OCI-LY7 (cell line): ENCODE measurements at regions not wholly inside any gene's neighbourhood (a gene's known extent, or its start where the extent isn't known, plus 50 kb on each side); places are given as distances from the start of the nearest gene placed in this dataset.

Source experiments
- CTCF ChIP-seq: fragments of 200-600 bp; sonication (generic); conservative IDR thresholded peaks from 2 replicates; pipeline ENCODE4 v1.5.1; 2014; ENCODE audit warnings: mild to moderate bottlenecking, antibody characterized with exemption, low read length, moderate library complexity, mixed read lengths
- EZH2phosphoT487 ChIP-seq: fragments of 200-600 bp; sonication (generic); IDR thresholded peaks from 2 replicates; pipeline ENCODE4 v1.6.1; 2018; ENCODE audit warnings: low read depth, borderline replicate concordance, mild to moderate bottlenecking, mixed run types, antibody characterized with exemption, low read length, moderate library complexity, mixed read lengths

GRCh38 chr10:65046831-65047230 lies 1525.6 kb downstream of the REEP3 start:
- TF ChIP-seq CTCF (no peak), EZH2phosphoT487 (no peak)
